ENCODE measurements at regions not wholly inside any gene's neighbourhood (a gene's known extent, or its start where the extent isn't known, plus 50 kb on each side); places are given as distances from the start of the nearest gene placed in this dataset.
A peak's percentile ranks its signal among the peaks of the same experiment; 100 is the strongest.

DNA sequence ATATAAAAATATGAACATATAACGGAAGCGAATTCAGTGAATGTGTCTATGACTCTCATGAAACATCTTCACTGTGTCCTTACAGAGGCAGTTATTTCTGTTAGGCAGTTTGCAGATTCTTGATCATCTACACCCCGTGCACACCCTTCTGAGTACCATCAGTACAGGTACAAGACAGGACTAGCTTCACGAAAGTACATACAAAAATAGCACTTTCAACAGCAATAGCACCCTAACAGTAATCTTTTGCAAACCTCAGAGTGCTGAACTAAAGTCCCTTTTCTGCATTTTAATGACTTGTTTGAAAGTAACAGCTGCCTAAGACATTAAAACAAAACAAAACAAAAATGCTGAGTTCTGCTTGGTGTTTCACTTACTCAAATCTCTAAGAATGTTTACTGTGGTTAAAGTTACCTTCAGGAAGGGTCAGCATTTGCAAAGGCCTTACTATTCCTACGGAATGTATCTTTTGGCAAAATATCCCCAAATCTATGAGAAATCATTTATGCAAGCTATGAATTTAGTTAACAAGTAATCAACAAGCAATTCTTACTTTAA is 104.1 kb downstream of the CNTN3 start:
- no peak for DNase-seq (ENCODE audit: low spot score in 2 of 2)
- no peak for FAIRE-seq

DNA sequence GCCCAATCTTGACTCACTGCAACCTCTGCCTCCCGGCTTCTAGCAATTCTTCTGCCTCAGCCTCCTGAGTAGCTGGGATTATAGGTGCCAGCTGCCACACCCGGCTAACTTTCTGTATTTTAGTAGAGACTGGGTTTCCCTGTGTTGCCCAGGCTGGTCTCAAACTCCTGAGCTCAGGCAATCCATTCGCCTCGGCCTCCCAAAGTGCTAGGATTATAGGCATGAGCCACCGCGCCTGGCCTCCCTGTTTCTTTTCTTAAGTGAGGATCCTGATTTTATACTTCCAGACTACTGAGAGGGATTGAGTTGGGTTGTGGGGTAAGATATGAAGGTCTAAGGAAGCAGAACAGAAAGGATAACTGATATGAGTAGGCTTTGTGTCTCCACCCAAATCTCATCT is 106.8 kb downstream of the CNTN3 start:
- FAIRE-seq, result no peak
- DNase-seq (ENCODE audit: low spot score in 2 of 2), result no peak

DNA sequence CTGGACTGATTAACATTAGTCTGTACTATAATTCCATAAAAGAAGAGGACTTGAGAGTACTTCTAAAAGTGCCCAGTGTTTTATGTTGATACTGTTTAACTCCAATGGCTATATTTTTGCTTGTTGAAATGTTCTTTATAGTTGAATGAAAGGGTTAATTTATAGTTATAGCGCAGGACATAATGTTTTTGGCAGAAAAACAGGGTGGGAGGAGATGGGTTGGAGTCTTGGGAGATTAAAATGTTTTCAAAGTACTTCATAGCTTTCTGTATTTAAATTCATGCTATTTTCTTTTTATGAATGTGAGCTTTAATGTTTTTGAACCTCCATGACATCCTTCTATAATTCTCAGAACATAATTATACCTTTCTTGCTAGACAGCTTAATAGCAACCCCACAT is 108.2 kb downstream of the CNTN3 start:
- DNase-seq (ENCODE audit: low spot score in 2 of 2) (no peak), FAIRE-seq (no peak)

DNA sequence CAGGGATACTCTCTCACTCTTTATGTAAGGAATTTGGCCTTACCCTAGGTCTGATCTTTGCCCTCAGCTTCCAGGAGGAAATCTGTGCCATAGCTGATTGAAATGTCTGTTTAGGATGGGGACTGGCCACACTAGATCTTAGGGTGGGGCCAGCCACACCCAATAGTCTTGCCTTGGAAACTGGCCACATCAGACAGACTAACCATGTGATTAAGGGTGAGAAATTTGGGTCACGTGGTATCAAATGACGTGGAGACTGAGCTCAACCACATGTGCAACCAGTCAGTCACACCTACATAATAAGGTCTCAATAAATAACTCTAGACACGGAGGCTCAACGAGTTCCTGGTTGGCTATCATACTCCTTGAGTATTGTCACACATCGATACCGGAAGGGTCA is 113.5 kb downstream of the CNTN3 start:
- no peak for DNase-seq (ENCODE audit: low spot score in 2 of 2)
- FAIRE-seq, result no peak

DNA sequence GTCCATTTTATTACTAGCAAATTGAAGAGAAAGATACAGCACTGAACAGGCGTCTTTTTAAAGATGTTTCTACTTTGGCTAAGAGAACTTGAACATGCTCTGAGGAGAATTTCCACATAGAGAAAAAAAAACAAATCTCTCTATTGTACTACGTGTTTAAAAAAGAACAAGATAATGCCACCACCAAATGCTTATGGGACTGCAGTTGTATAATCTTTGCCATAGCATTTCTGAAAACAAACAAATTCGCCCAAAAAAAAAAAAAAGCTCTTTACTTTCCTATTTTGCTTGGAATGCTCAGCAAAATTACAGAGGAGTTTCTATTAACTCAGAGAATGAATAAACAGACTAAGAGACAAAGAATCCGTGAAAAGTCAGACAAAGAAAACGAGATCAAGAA is 114.2 kb downstream of the CNTN3 start:
- FAIRE-seq (no peak), DNase-seq (ENCODE audit: low spot score in 2 of 2) (no peak)

DNA sequence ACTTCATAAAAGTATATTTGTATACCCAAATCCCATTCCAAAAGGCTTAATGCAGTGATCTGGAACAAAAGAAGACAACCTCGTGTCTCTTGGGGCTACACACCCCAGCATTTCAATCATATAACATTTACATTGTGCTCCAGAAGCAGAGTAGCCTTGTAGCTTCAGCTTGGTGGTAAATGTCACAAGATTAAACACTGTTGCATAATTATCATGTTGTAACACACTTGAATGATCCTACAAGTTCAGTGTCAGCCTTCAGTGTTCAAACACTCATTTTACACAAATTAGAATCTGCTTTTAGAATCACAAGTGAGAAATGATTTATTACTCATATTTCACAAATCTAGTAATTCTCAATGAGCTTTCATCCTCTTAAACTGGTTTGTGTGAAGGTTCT is 122.6 kb downstream of the CNTN3 start:
- DNase-seq (ENCODE audit: low spot score in 2 of 2) (no peak), FAIRE-seq (no peak)

DNA sequence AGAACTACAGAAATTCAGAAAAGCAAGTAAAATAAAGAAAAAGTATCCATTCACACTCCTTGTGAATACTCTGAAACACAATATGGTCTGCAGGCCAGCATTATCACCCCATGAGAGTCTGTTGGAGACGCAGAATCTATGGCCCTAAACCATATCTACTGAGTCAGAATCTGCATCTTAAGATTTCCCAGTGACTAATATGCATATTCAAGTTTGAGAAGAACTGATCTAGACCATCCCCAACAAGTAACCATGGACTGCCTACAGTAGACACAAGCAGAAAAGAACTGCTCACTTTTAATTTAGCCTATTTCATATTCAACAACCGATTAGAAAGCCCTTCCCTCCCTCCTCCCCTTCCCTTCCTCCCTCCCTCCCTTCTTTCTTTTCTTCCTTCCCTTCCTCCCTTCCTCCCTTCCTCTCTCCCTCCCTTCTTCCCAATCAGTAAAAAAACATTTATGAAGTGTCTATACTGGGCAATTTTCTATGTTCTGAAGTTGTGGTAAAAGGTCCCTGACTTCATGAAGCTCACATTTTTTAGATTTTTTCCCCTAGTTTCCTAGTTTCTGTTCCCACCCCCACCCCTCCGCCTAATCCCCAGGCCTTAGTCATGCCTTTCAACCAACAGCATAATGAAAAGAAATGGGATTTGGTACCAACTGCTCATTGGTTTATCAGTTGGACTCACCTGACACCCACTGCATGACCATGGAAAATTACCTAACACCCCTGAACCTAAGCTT is 125.2 kb downstream of the CNTN3 start:
- DNase-seq (ENCODE audit: low spot score in 2 of 2), result no peak
- no peak for FAIRE-seq

DNA sequence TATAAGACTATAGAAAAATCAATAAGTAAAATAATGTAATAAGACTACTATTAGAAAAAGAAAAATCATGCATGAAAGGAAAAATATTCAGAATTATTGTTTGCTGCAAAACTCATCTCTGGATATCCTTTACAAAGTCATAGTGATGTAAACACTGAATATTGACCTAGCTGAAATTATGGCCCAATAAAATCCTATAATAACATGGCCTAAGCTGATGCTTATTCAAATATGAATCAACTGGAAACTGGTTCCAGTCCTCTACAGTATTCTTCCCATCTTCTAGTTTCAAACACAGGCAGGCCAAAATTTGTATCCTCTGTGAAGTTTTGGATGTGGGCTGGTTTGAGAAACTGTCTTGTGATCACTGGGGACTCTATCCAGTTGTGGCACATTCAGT is 134.5 kb downstream of the CNTN3 start:
- DNase-seq (ENCODE audit: low spot score in 2 of 2) (no peak), FAIRE-seq (no peak)

DNA sequence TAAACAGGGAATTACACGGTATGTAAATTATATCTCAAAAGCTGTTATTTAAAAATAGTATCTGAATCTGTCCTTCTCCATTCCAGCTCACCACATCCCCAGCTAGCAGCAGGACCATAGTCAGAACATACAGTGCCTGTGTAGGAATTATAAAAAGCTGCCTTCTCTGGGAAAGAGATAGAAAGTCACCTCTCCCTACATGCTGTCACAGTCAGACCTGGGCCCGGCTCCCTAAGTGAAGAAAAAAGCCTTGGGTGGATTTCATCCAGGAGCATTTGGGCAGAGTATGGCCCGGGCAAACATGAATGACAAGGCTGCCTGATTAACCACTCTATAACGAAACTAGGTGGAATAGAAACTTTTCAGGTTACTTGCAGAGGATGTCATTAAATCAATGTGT is 144.1 kb downstream of the CNTN3 start:
- DNase-seq (ENCODE audit: low spot score in 2 of 2) (no peak), FAIRE-seq (no peak)

DNA sequence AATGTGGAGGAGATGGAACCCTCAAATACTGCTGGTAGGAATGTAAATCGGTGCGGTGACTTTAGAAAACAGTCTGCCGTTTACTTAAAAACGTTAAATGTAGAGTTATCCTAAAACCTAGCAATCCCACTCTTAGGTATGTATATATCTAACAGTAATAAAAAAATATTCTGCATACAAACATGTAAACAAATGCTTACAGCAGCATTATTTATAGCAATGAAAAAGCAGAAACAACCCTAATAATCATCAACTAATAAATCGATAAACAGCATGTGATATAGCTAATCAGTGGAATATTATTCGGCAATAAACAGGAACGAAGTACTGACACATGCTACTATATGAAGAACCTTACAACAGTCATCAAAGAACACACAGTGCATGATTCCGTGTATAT is 144.7 kb downstream of the CNTN3 start:
- DNase-seq (ENCODE audit: low spot score in 2 of 2), result no peak
- FAIRE-seq, result no peak

DNA sequence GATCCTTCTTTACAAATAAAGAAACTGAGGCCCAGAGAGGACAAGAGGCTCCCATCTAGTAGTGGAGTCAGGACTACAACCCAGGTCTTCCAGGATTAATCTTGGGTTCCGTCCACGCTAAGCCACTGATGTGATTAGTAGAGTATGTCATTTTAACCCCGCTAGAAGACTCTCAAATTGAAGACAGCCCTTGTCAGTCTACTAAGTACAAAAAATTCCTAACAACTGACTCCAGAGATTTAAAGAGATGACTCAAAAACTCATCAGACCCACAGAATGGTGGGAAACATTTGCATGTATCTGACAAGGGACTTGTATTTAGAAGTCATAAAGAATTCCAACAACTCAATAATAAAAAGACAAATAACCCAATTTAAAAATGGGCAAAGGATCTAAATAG is 145.3 kb downstream of the CNTN3 start:
- DNase-seq (ENCODE audit: low spot score in 2 of 2) (no peak), FAIRE-seq (no peak)

DNA sequence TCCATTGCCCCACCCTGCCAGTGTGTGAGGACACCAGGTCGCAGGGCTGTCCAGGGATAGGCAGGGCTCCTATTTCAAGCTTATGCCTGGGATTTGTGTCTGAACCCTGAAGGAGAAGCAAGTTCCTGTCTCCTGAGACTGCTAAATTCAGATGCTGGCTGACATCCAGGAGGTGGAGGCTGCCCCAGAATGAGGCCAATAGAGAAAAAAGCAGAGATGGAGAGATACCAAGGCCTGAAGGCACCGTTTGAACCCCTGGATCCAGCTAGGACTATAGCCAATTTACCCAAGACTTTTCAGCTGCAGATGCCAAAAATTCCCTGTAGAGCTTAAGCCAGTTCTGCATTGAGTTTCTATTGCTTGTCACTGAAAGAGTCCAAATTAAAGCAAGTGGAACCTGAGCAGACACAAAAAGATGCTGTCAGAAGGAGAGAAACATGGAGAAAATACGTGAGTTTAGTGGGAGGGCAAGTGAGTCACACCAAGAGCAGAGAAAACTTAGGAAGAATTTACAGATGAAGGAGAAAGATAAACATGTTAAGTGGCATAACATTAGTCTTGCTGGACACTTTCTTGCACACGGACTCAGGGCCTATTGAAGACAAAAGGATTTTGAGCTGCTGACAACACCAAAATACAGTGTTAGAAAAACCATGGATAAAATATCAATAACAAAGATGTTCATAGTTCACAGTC is 148.6 kb downstream of the CNTN3 start:
- no peak for FAIRE-seq
- peak in 1 of 2 donors; percentile 1 for DNase-seq (ENCODE audit: low spot score in 2 of 2)

DNA sequence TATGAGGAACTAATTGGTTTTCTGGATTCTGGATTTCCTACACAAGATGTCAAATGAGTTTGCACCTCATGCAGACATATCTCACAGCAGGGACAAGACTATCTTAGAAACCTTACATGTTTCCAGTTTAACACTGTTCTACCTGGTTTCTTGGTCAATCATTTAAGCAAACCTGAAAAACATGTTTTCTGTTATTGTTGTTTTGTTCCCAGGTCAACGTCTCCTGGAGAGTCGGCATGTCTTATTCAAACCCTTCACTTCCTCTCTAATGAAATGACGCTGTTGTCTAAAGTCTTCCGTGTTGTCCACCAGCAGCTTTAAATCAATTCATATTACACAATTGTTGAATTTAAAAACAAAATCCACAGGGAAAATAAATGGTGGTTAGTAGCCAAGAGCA is 150.9 kb downstream of the CNTN3 start:
- FAIRE-seq, result no peak
- DNase-seq (ENCODE audit: low spot score in 2 of 2), result no peak

DNA sequence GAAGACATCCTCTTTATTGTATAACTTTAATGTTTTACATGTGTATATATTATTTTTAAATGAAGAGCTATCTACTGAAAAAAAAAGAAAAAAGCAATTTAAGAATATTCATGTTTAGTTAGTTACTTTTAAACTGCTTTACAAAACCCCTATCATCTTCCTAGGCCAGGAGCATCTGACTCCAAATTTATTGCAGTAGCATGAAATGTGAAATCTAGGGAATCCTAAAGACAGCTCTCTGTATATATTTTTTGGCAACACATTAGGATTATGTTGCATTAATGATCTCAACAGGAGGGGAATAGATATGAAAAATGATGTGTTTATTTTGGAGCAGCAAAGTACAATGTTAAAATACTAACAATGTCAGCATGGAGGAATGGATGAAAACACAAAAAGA is 158.3 kb downstream of the CNTN3 start:
- FAIRE-seq (no peak), DNase-seq (ENCODE audit: low spot score in 2 of 2) (no peak)

DNA sequence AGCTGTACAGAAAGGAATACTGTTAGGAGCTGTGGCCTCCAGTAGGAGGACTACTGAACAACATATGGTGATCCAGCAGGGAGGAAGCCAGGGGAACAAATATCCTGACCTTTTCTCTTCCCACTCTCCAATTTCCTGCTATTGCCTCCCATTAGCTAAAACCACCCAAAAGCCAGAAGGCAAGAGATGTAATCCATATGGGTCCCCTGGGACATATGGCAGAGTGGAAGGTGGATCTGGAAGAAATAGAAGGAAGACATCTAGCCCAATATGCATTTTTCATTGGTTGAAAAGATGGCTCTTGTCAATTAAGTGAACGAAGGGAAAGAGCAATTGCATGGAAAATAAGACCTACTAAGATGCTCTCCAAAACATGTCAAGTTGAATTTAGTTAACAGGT is 167.2 kb downstream of the CNTN3 start:
- FAIRE-seq, result no peak

DNA sequence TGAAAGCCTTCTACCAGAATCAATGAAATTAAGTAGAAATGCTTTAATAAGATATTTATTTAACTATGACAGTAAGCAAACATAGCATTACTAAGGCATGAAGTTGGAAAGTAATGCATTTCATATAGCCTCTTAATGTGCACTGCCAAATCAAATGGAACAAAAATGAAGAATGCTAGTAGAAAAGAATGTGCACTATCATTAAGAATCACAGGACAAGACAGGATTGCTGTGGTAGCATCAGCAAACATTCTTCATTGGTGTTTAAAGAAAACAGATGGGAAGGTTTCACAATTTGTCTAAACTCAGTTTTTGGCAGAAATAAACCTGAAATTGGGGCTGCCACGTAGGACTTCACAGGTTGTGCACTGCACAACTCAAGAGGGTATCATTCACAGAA is 168.9 kb downstream of the CNTN3 start:
- FAIRE-seq (no peak), DNase-seq (ENCODE audit: low spot score in 2 of 2) (no peak)

More for the DNA sequence above, 167.2 kb downstream of the CNTN3 start:
- no peak for DNase-seq (ENCODE audit: low spot score in 2 of 2)

DNA sequence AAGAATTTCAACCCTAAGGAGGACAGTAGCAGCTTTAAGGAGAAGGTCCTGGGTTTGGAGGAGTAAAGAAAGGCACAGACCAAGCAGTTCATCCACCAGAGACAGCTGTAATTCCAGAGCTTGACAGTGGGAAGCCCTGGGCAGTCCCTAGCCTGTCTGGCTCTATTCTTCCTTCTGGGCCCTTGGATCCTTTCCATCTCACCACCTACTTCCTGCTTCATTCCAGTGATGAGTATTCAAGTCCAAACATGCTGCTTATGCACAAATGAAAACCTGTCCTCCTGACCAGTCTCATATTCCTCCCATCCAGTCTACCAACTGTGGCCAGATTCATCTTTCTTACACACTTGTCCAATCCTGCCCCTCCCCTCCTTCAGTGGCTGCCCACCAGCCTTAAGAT is 171.4 kb downstream of the CNTN3 start:
- no peak for FAIRE-seq
- no peak for DNase-seq (ENCODE audit: low spot score in 2 of 2)

DNA sequence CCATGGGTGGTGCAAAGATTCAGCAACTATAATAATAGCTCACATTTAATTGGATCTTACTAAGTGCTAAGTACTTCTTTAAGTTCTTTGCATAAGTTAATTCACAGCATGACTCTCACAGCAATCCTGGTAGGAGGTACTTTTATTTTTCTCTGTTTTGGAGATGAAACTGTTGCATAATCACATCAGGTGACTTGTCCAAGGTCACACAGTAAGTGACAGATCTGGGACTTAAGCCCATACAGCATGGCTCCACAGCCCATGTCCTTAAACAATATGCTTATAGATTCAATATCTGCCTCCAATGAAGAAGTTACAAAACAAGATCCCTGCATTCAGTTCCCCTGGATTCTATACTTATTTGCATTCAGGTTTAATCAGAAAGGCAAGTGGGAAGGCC is 171.8 kb downstream of the CNTN3 start:
- FAIRE-seq (no peak), DNase-seq (ENCODE audit: low spot score in 2 of 2) (no peak)

DNA sequence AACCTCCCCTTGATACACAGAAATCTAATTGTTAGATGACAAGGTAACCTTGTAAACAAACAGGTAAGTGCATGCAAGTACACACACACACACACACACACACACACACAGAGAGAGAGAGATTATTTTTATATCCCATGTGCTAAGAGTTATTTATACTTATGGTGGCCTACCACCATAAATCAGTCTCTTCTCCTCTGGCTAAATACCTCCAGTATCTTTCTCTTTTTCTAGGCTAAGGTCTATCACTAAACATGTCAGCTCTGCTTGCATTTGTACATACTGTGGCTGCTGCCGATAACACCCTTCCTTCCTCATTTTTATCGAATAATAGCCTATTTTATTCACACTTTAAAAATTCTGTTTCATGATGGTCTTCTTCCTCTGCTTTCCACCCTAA is 172.4 kb downstream of the CNTN3 start:
- FAIRE-seq (no peak), DNase-seq (ENCODE audit: low spot score in 2 of 2) (no peak)

DNA sequence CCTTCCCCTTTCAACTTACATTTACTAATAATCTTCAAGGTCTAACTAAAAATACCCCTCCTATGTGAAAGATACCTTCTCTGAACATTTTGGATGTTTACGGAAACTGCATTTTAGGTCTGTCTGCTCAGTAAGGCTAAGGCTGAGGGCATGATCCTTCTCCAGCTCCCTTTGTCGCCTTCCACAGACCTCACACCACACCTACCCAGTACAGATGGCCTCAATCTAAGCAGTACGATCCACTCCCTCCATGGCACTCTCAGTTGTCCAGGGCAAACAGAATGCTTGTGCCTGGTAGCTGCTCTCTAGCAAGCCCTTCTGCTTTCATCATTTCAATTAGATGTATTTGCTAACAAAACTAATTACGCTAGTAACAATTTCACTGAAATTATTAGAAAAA is 178.3 kb downstream of the CNTN3 start:
- no peak for FAIRE-seq
- no peak for DNase-seq (ENCODE audit: low spot score in 2 of 2)

DNA sequence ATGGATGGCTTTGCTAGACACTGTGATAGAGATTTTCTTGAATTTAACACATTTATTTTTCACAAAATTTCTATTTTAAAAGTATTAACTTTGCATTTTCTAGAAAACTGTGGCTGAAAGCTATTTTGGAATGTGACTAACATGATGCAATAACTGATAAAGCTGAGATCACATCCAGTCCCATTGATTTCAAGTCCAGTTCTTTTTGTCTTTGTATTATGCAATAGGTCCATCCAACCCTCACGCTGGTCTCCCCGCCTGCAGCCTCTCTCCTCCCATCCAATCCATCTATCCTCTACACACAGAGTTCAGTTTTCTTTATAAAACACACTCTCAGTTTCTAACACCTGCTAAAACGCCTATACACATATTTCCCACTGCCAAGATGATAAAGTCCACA is 178.8 kb downstream of the CNTN3 start:
- DNase-seq (ENCODE audit: low spot score in 2 of 2), result no peak
- no peak for FAIRE-seq

DNA sequence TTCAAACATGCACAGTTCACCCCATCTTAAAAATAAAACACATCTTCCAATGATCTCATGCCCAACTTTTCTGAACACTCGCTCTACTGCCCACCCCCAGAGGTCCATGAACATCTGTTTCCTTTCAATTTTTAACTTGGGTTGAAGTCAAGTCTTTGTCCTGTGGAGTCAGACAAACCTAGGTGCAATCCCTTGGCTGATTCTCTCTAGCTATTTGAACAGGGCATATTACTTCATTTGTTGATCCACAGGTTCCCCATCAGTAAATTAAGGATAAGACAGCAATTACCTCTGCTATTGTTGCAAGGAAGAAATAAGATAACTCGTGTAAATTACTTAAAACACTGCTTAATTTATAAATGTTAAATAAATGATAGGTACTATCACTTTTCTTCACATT is 180.1 kb downstream of the CNTN3 start:
- DNase-seq (ENCODE audit: low spot score in 2 of 2), result no peak
- no peak for FAIRE-seq

Measured in frontal cortex (tissue), 3 donors.